Keratinocyte (primary cell): ENCODE measurements at regions not wholly inside any gene's neighbourhood (a gene's known extent, or its start where the extent isn't known, plus 50 kb on each side); places are given as distances from the start of the nearest gene placed in this dataset.

Experiments
- EZH2 ChIP-seq: IDR thresholded peaks from one replicate; pipeline ENCODE4 v1.6.1; 2012; ENCODE audit warnings: inconsistent platforms, mild to moderate bottlenecking, low read length, moderate library complexity
- TF ChIP-seq, protein P1 (sequence below), 3 experiments: IDR thresholded peaks in 1 of 3; conservative IDR thresholded peaks in 1 of 3; optimal IDR thresholded peaks in 1 of 3; 2 replicates in 2 of 3; 3 replicates in 1 of 3; pipeline versions ENCODE3 to v1.5.1; 2011; ENCODE audit warnings: low read length in 3 of 3, mild to moderate bottlenecking in 3 of 3, moderate library complexity in 2 of 3, control low read depth in 1 of 3, inconsistent platforms in 1 of 3; ENCODE audit not compliant: insufficient read depth in 2 of 3; ENCODE audit errors: extremely low read depth in 1 of 3

DNA sequence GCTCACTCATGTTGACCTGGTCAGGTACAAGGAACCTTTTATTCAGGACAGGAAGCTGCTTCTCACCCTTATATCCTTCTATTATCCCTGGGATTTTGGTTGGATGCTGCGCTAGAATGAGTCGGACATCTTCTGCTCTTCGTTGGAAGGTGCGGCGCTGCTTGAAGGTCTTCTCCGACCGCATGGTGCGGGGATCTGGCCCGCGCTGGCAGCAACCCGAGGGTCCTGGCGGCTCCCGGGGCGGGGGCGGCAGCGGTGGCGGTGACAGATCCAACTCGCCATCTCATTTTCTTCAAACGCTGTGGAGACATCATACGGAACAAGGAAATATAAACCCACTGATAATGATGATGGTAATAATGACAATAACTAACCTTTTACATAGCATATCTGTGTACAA is 126.3 kb downstream of the ATXN7L3B start:
- TF ChIP-seq, protein P1, sequence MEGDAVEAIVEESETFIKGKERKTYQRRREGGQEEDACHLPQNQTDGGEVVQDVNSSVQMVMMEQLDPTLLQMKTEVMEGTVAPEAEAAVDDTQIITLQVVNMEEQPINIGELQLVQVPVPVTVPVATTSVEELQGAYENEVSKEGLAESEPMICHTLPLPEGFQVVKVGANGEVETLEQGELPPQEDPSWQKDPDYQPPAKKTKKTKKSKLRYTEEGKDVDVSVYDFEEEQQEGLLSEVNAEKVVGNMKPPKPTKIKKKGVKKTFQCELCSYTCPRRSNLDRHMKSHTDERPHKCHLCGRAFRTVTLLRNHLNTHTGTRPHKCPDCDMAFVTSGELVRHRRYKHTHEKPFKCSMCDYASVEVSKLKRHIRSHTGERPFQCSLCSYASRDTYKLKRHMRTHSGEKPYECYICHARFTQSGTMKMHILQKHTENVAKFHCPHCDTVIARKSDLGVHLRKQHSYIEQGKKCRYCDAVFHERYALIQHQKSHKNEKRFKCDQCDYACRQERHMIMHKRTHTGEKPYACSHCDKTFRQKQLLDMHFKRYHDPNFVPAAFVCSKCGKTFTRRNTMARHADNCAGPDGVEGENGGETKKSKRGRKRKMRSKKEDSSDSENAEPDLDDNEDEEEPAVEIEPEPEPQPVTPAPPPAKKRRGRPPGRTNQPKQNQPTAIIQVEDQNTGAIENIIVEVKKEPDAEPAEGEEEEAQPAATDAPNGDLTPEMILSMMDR (optimal IDR thresholded peaks at IDR 0.05 in 1 of 3, IDR thresholded peaks at IDR 0.05 in 1 of 3, conservative IDR thresholded peaks at IDR 0.05 in 1 of 3; ENCODE audit: extremely low read depth in 1 of 3, insufficient read depth in 2 of 3, low read length in 3 of 3), result no peak
- TF ChIP-seq EZH2, result no peak
